ENCODE measurements at regions not wholly inside any gene's neighbourhood (a gene's known extent, or its start where the extent isn't known, plus 50 kb on each side); places are given as distances from the start of the nearest gene placed in this dataset.

GRCh38 chr1:118783095-118783758 lies 204.9 kb downstream of the TBX15 start:
- no peaks in the 10 kb centered on the region for H3K36me3 ChIP-seq (ENCODE audit: insufficient read depth, low read length)
- no peaks in the 10 kb centered on the region for H3K27me3 ChIP-seq (ENCODE audit: control insufficient read depth in 1 of 2, insufficient read depth in 2 of 2, low read length in 2 of 2)
- H3K27ac ChIP-seq (ENCODE audit: low read depth in 1 of 2, low read length in 2 of 2), result no peak overlapping the region
- H3K4me3 ChIP-seq (ENCODE audit: low read length), result no peak overlapping the region
- DNase-seq (no peak), ATAC-seq (ENCODE audit: poor library complexity) (no peak)
- Mint-ChIP-seq H3K9me3 (peaks cover 13% of the 10 kb centered on the region), H3K27me3 (no peaks in the 10 kb centered on the region), H3K4me1 (ENCODE audit: low read depth) (no peaks in the 10 kb centered on the region), H3K4me3 (no peak overlapping the region), H3K27ac (no peak overlapping the region), H3K36me3 (ENCODE audit: low read depth) (no peaks in the 10 kb centered on the region)
- peaks cover 0 to 6% of the 10 kb centered on the region in 2 experiments for H3K9me3 ChIP-seq (ENCODE audit: control insufficient read depth in 1 of 2, insufficient read depth in 1 of 2, low read length in 2 of 2)
- CTCF ChIA-PET, result no interaction called here
- no peak for TF ChIP-seq CTCF (IDR thresholded peaks at IDR 0.05)
- POLR2A ChIA-PET, result no interaction called here
- intact Hi-C loops (cut with DNase I, micrococcal nuclease), result no loop called here
- no peaks in the 10 kb centered on the region for H3K4me1 ChIP-seq (ENCODE audit: insufficient read depth, low read length)

DNA sequence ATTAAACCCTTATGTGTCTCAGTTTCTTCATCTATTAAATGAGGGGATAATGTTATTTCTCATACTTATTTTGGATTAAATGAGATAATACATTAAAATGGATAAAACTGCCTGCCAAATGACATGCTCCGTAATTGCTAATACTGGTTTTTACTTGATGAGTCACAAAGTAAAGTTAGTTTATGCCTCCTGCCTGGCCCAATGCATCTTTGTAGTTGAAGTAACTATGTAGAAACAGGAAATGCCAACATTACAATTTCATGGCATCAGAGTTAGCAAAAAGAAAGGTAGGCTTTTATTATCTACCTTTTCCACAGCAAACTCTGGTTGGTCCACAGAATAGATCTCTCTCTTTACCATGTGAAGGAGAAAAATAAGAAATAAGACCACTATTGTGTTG lies 214.5 kb downstream of the TBX15 start:
- Mint-ChIP-seq H3K36me3 (ENCODE audit: low read depth) (no peaks in the 10 kb centered on the region), H3K4me1 (ENCODE audit: low read depth) (no peaks in the 10 kb centered on the region)
- no peak for ATAC-seq (ENCODE audit: poor library complexity)

GRCh38 chr1:118767971-118768370 lies 220.2 kb downstream of the TBX15 start:
- H3K4me1 Mint-ChIP-seq (ENCODE audit: low read depth), result no peaks in the 10 kb centered on the region

More for the DNA sequence above, 214.5 kb downstream of the TBX15 start:
- no peak overlapping the region for H3K4me3 Mint-ChIP-seq
- no peak overlapping the region for H3K27ac ChIP-seq (ENCODE audit: low read depth in 1 of 2, low read length in 2 of 2)
- CTCF ChIA-PET, result no interaction called here
- H3K27me3 Mint-ChIP-seq, result no peaks in the 10 kb centered on the region
- H3K27me3 ChIP-seq (ENCODE audit: control insufficient read depth in 1 of 2, insufficient read depth in 2 of 2, low read length in 2 of 2), result no peaks in the 10 kb centered on the region
- no peaks in the 10 kb centered on the region for H3K36me3 ChIP-seq (ENCODE audit: insufficient read depth, low read length)
- H3K4me1 ChIP-seq (ENCODE audit: insufficient read depth, low read length), result no peaks in the 10 kb centered on the region
- no peak for DNase-seq
- no peak overlapping the region for H3K27ac Mint-ChIP-seq
- no peaks in the 10 kb centered on the region for H3K9me3 ChIP-seq (ENCODE audit: control insufficient read depth in 1 of 2, insufficient read depth in 1 of 2, low read length in 2 of 2)
- H3K9me3 Mint-ChIP-seq, result peaks cover 19% of the 10 kb centered on the region
- POLR2A ChIA-PET, result no interaction called here
- H3K4me3 ChIP-seq (ENCODE audit: low read length), result no peak overlapping the region
- no peak for TF ChIP-seq CTCF (IDR thresholded peaks at IDR 0.05)
- intact Hi-C loops (cut with DNase I, micrococcal nuclease), result no loop called here

More at GRCh38 chr1:118767971-118768370, 220.2 kb downstream of the TBX15 start:
- no peak overlapping the region for H3K4me3 Mint-ChIP-seq
- no peak for DNase-seq
- no peaks in the 10 kb centered on the region for H3K27me3 Mint-ChIP-seq
- H3K36me3 ChIP-seq (ENCODE audit: insufficient read depth, low read length), result no peaks in the 10 kb centered on the region
- H3K4me3 ChIP-seq (ENCODE audit: low read length), result no peak overlapping the region
- no peak for ATAC-seq (ENCODE audit: poor library complexity)
- H3K9me3 ChIP-seq (ENCODE audit: control insufficient read depth in 1 of 2, insufficient read depth in 1 of 2, low read length in 2 of 2), result peaks cover 0 to 7% of the 10 kb centered on the region in 2 experiments
- H3K36me3 Mint-ChIP-seq (ENCODE audit: low read depth), result no peaks in the 10 kb centered on the region
- no peak for TF ChIP-seq CTCF (IDR thresholded peaks at IDR 0.05)
- H3K4me1 ChIP-seq (ENCODE audit: insufficient read depth, low read length), result no peaks in the 10 kb centered on the region
- H3K27ac Mint-ChIP-seq, result no peak overlapping the region
- ChIA-PET POLR2A (no interaction called here), CTCF (no interaction called here)
- H3K27ac ChIP-seq (ENCODE audit: low read depth in 1 of 2, low read length in 2 of 2), result no peak overlapping the region
- intact Hi-C loops (cut with DNase I, micrococcal nuclease), result no loop called here
- peaks cover 11% of the 10 kb centered on the region for H3K9me3 Mint-ChIP-seq
- H3K27me3 ChIP-seq (ENCODE audit: control insufficient read depth in 1 of 2, insufficient read depth in 2 of 2, low read length in 2 of 2), result no peaks in the 10 kb centered on the region
